SK-N-SH (cell line): ENCODE measurements at regions not wholly inside any gene's neighbourhood (a gene's known extent, or its start where the extent isn't known, plus 50 kb on each side); places are given as distances from the start of the nearest gene placed in this dataset.

Experiments
- small RNA-seq, 7 experiments: library from RNA; depleted of rRNA; stranded (forward); fragments of <200 nt; gene quantifications; one replicate each; pipeline ENCODE3, GENCODE V24; 2012

Small RNA genes in the stretch of these regions (small RNA-seq; reads per million reads assigned to genes)
- 0 reads per million in 7 experiments for gene RF00019
- gene RF00402 = 0 reads per million in 7 experiments
- 0 to 0.52 (median 0) reads per million in 7 experiments for gene RNA5SP461
- 0 reads per million in 7 experiments for gene RNU6-655P
